Effector memory CD4-positive, alpha-beta T cell (primary cell): ENCODE measurements at regions not wholly inside any gene's neighbourhood (a gene's known extent, or its start where the extent isn't known, plus 50 kb on each side); places are given as distances from the start of the nearest gene placed in this dataset.

ENCODE experiments used
- DNase-seq, 3 donors: peaks; one replicate each; pipeline ENCODE4 v3.0.0-alpha.2; 2020
- H3K27ac ChIP-seq: 2 replicates; pipeline ENCODE4 v1.7.0; 2013; ENCODE audit warnings: mild to moderate bottlenecking, low read length, moderate library complexity; ENCODE audit not compliant: insufficient read depth, poor library complexity, severe bottlenecking
- H3K27me3 ChIP-seq: replicated peaks from 2 replicates; pipeline ENCODE4 v1.7.0; 2013; ENCODE audit warnings: mild to moderate bottlenecking, low read length; ENCODE audit not compliant: insufficient read depth, control insufficient read depth, poor library complexity, severe bottlenecking
- H3K36me3 ChIP-seq: 2 replicates; pipeline ENCODE4 v1.7.0; 2013; ENCODE audit warnings: mild to moderate bottlenecking, low read length, moderate library complexity; ENCODE audit not compliant: control insufficient read depth, insufficient read depth
- H3K4me1 ChIP-seq: 2 replicates; pipeline ENCODE4 v1.7.0; 2013; ENCODE audit warnings: low read length, mild to moderate bottlenecking; ENCODE audit not compliant: control insufficient read depth, insufficient read depth, poor library complexity, severe bottlenecking
- H3K4me3 ChIP-seq: 2 replicates; pipeline ENCODE4 v1.7.0; 2013; ENCODE audit warnings: low read length, low read depth, mild to moderate bottlenecking; ENCODE audit not compliant: insufficient read depth, poor library complexity, severe bottlenecking
- H3K9me3 ChIP-seq: 2 replicates; pipeline ENCODE4 v1.7.0; 2013; ENCODE audit warnings: mild to moderate bottlenecking, low read length, moderate library complexity; ENCODE audit not compliant: control insufficient read depth

GRCh38 chr5:152247850-152248385 lies 157.2 kb downstream of the NMUR2 start:
- no peaks in the 10 kb centered on the region for H3K27me3 ChIP-seq
- no peaks in the 10 kb centered on the region for H3K36me3 ChIP-seq
- no peak overlapping the region for H3K4me3 ChIP-seq
- no peak overlapping the region for H3K27ac ChIP-seq
- DNase-seq = no peak
- no peaks in the 10 kb centered on the region for H3K4me1 ChIP-seq
- H3K9me3 ChIP-seq = no peaks in the 10 kb centered on the region

- no peak overlapping the region for H3K27ac ChIP-seq
Observed at GRCh38 chr5:152246401-152246800, 158.7 kb downstream of the NMUR2 start.

GRCh38 chr5:152237531-152237930 lies 167.5 kb downstream of the NMUR2 start:
- H3K4me3 ChIP-seq = no peak overlapping the region
- H3K4me1 ChIP-seq = no peaks in the 10 kb centered on the region
- no peaks in the 10 kb centered on the region for H3K36me3 ChIP-seq
- H3K9me3 ChIP-seq = no peaks in the 10 kb centered on the region
- no peaks in the 10 kb centered on the region for H3K27me3 ChIP-seq
- H3K27ac ChIP-seq = no peak overlapping the region
- no peak for DNase-seq

More at GRCh38 chr5:152246401-152246800, 158.7 kb downstream of the NMUR2 start:
- H3K4me1 ChIP-seq = no peaks in the 10 kb centered on the region
- DNase-seq = no peak
- H3K27me3 ChIP-seq = no peaks in the 10 kb centered on the region
- H3K36me3 ChIP-seq = no peaks in the 10 kb centered on the region
- no peaks in the 10 kb centered on the region for H3K9me3 ChIP-seq
- H3K4me3 ChIP-seq = no peak overlapping the region

GRCh38 chr5:152226191-152226590 lies 178.9 kb downstream of the NMUR2 start:
- no peak for DNase-seq
- Histone ChIP-seq H3K27me3 (no peaks in the 10 kb centered on the region), H3K27ac (no peak overlapping the region), H3K4me1 (no peaks in the 10 kb centered on the region), H3K36me3 (no peaks in the 10 kb centered on the region), H3K4me3 (no peak overlapping the region), H3K9me3 (no peaks in the 10 kb centered on the region)

GRCh38 chr5:152221721-152222629 lies 183.1 kb downstream of the NMUR2 start:
- no peak overlapping the region for H3K4me3 ChIP-seq
- no peaks in the 10 kb centered on the region for H3K27me3 ChIP-seq
- H3K9me3 ChIP-seq = no peaks in the 10 kb centered on the region
- H3K36me3 ChIP-seq = no peaks in the 10 kb centered on the region
- no peak overlapping the region for H3K27ac ChIP-seq
- H3K4me1 ChIP-seq = no peaks in the 10 kb centered on the region
- no peak for DNase-seq

GRCh38 chr5:152218694-152219093 lies 186.4 kb downstream of the NMUR2 start:
- Histone ChIP-seq H3K9me3 (no peaks in the 10 kb centered on the region), H3K4me1 (no peaks in the 10 kb centered on the region), H3K4me3 (no peak overlapping the region), H3K36me3 (no peaks in the 10 kb centered on the region), H3K27ac (no peak overlapping the region), H3K27me3 (no peaks in the 10 kb centered on the region)
- no peak for DNase-seq

- Histone ChIP-seq H3K9me3 (no peaks in the 10 kb centered on the region), H3K27me3 (no peaks in the 10 kb centered on the region), H3K36me3 (no peaks in the 10 kb centered on the region), H3K27ac (no peak overlapping the region), H3K4me3 (no peak overlapping the region), H3K4me1 (no peaks in the 10 kb centered on the region)
- DNase-seq = no peak
Observed at GRCh38 chr5:152205804-152206203, 199.3 kb downstream of the NMUR2 start.

- H3K9me3 ChIP-seq = no peaks in the 10 kb centered on the region
- H3K27ac ChIP-seq = no peak overlapping the region
- no peaks in the 10 kb centered on the region for H3K4me1 ChIP-seq
- no peaks in the 10 kb centered on the region for H3K36me3 ChIP-seq
- no peaks in the 10 kb centered on the region for H3K27me3 ChIP-seq
- H3K4me3 ChIP-seq = no peak overlapping the region
- DNase-seq = no peak
Observed at GRCh38 chr5:152202321-152202720, 202.8 kb downstream of the NMUR2 start.

GRCh38 chr5:152193391-152194107 lies 211.5 kb downstream of the NMUR2 start:
- no peaks in the 10 kb centered on the region for H3K9me3 ChIP-seq
- no peak overlapping the region for H3K27ac ChIP-seq
- H3K4me3 ChIP-seq = no peak overlapping the region
- no peaks in the 10 kb centered on the region for H3K36me3 ChIP-seq
- no peaks in the 10 kb centered on the region for H3K27me3 ChIP-seq
- DNase-seq = no peak
- H3K4me1 ChIP-seq = no peaks in the 10 kb centered on the region

GRCh38 chr5:152188251-152188650 lies 216.8 kb downstream of the NMUR2 start:
- Histone ChIP-seq H3K4me1 (no peaks in the 10 kb centered on the region), H3K4me3 (no peak overlapping the region)

More at GRCh38 chr5:152188251-152188650, 216.8 kb downstream of the NMUR2 start:
- DNase-seq = no peak
- H3K36me3 ChIP-seq = no peaks in the 10 kb centered on the region
- no peaks in the 10 kb centered on the region for H3K9me3 ChIP-seq
- H3K27me3 ChIP-seq = no peaks in the 10 kb centered on the region
- H3K27ac ChIP-seq = no peak overlapping the region
